ENCODE measurements at regions not wholly inside any gene's neighbourhood (a gene's known extent, or its start where the extent isn't known, plus 50 kb on each side); places are given as distances from the start of the nearest gene placed in this dataset.

- TF ChIP-seq CTCF (IDR thresholded peaks at IDR 0.05) (no peak), POLR2A (IDR thresholded peaks at IDR 0.05) (no peak)
Measured at GRCh38 chr2:123162400-123163016, 862.6 kb upstream of the CNTNAP5 start.

Data from body of pancreas (tissue), 4 donors.